ENCODE measurements at regions not wholly inside any gene's neighbourhood (a gene's known extent, or its start where the extent isn't known, plus 50 kb on each side); places are given as distances from the start of the nearest gene placed in this dataset.

GRCh38 chr4:135840781-135841180 is 1639.2 kb upstream of the PABPC4L start:
- TF ChIP-seq, protein P1, sequence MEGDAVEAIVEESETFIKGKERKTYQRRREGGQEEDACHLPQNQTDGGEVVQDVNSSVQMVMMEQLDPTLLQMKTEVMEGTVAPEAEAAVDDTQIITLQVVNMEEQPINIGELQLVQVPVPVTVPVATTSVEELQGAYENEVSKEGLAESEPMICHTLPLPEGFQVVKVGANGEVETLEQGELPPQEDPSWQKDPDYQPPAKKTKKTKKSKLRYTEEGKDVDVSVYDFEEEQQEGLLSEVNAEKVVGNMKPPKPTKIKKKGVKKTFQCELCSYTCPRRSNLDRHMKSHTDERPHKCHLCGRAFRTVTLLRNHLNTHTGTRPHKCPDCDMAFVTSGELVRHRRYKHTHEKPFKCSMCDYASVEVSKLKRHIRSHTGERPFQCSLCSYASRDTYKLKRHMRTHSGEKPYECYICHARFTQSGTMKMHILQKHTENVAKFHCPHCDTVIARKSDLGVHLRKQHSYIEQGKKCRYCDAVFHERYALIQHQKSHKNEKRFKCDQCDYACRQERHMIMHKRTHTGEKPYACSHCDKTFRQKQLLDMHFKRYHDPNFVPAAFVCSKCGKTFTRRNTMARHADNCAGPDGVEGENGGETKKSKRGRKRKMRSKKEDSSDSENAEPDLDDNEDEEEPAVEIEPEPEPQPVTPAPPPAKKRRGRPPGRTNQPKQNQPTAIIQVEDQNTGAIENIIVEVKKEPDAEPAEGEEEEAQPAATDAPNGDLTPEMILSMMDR (conservative IDR thresholded peaks at IDR 0.05; ENCODE audit: low read depth, low read length): no peak
- TF ChIP-seq EZH2 (IDR thresholded peaks at IDR 0.05; ENCODE audit: borderline replicate concordance, low read depth, low read length, poor library complexity, severe bottlenecking): no peak

All from A673 (cell line).